Astrocyte (in vitro differentiated cells and primary cell): ENCODE measurements at regions not wholly inside any gene's neighbourhood (a gene's known extent, or its start where the extent isn't known, plus 50 kb on each side); places are given as distances from the start of the nearest gene placed in this dataset.

ENCODE experiments used
- CTCF ChIP-seq: IDR thresholded peaks from 2 replicates; pipeline ENCODE4 v1.5.1; 2011; ENCODE audit warnings: low read depth, mild to moderate bottlenecking, inconsistent platforms, low read length, moderate library complexity; ENCODE audit not compliant: insufficient read depth
- EZH2 ChIP-seq: IDR thresholded peaks from 2 replicates; pipeline ENCODE4 v1.6.1; 2012; ENCODE audit warnings: mild to moderate bottlenecking, low read length, inconsistent platforms; ENCODE audit not compliant: insufficient read depth

GRCh38 chr2:234823877-234824376 is 127.9 kb upstream of the SH3BP4 start:
- TF ChIP-seq CTCF (no peak), EZH2 (no peak)
